Erythroblast (primary cell): ENCODE measurements at regions not wholly inside any gene's neighbourhood (a gene's known extent, or its start where the extent isn't known, plus 50 kb on each side); places are given as distances from the start of the nearest gene placed in this dataset.

ENCODE experiments used
- GATA1 ChIP-seq: IDR thresholded peaks from 2 replicates; pipeline ENCODE4 v1.6.1; 2011; ENCODE audit warnings: low read depth, mild to moderate bottlenecking, control low read depth, low read length, moderate library complexity
- POLR2A ChIP-seq: IDR thresholded peaks from 2 replicates; pipeline ENCODE4 v1.6.1; 2011; ENCODE audit warnings: mild to moderate bottlenecking, low read length

- no peak for TF ChIP-seq POLR2A
- no peak for TF ChIP-seq GATA1
Observed at GRCh38 chr1:83115785-83116184, 883.1 kb downstream of the TTLL7 start.
